ENCODE measurements at regions not wholly inside any gene's neighbourhood (a gene's known extent, or its start where the extent isn't known, plus 50 kb on each side); places are given as distances from the start of the nearest gene placed in this dataset.
"Not testable (repeated sequence)": the region's sequence is repeated elsewhere in the genome, so short reads cannot be mapped to it uniquely, and the experiment has no call there.

GRCh38 chr18:14937271-14937670, 189.3 kb downstream of the ANKRD30B start:
- DNase-seq: no peak

- no peak for DNase-seq
These were observed 191.2 kb downstream of the ANKRD30B start for GRCh38 chr18:14939141-14939540.

DNA sequence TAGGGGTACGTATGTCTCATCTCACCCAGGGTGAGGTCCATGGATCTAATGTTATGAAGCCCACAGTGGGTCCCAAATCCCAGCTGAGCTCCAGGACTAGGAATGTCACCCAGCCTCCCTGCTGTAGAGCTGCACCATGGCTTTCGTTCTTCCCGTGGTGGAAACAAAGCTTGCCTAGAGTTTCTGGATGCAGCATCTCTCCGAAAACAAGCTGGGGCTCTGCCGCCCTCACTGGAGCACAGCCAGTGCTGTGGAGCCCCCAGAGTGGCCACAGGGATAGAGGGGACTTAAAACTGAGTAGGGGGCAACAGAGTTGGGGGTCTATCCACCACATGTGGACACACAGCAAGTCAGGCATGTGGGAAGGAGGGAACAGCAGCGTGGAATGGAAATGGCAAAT, 192.1 kb downstream of the ANKRD30B start:
- DNase-seq: not testable (repeated sequence)

- no peak for DNase-seq
These were observed 192.8 kb downstream of the ANKRD30B start for GRCh38 chr18:14940735-14941134.

DNA sequence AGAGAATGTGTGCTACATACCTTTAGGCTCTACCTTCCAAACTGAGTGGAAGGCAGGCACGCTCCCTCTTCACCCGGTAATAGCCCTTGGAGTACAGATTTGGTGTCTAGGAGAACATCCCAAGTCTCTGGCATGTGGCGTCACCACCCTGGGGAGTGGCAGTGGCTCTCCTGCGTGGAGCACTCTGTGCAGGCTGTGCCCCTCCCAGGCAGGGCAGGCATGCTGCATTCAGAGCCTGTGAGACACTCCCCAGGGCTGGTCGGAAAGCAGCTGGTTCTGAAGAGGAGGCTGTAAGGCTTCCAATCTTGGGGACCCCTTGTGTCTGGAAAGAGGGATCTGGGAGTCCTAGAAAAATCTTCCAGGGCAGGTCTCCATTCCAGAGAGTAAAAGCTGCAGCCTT, 193.3 kb downstream of the ANKRD30B start:
- DNase-seq: no peak

DNA sequence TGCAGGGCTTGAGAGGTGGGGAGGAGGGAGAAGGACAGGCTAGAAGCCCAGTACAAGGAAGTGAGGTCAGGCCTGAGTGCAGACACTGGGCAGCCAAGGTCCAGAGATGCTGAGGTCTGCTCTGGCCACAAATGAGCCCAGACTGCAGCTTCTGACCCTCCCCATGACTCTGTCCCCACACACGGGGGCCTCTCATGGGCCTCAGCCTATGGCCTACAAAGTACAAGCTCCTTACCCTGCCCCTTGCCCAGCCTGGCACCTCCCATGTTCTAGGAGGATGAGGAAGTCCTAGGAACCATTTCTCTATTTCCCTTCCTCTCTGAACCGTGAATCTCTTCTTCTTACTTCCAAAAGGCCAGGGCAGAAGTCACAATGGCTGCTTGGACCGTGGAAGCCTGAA, 193.8 kb downstream of the ANKRD30B start:
- no peak for DNase-seq

DNA sequence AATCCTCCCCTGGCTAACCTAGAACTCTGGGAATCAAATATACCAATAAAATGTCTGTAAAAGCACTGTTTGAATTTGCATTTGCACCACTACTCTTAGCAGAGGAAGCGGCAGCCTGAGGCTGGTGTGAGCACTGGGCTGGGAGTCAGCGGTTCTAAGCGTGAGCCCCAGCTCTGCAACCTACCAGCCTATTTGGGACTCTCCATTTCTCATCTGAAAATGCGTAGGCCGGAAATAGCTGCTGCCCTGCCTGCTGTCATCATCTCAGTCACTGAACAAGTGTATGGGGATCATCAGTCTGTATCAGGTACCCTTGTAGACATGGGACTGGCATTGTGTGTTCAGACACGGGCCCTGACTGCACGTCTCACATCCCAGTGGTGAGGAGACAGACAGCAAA, 194.3 kb downstream of the ANKRD30B start:
- DNase-seq: no peak

- no peak for DNase-seq
These were observed 195.5 kb downstream of the ANKRD30B start for GRCh38 chr18:14943486-14943885.

DNA sequence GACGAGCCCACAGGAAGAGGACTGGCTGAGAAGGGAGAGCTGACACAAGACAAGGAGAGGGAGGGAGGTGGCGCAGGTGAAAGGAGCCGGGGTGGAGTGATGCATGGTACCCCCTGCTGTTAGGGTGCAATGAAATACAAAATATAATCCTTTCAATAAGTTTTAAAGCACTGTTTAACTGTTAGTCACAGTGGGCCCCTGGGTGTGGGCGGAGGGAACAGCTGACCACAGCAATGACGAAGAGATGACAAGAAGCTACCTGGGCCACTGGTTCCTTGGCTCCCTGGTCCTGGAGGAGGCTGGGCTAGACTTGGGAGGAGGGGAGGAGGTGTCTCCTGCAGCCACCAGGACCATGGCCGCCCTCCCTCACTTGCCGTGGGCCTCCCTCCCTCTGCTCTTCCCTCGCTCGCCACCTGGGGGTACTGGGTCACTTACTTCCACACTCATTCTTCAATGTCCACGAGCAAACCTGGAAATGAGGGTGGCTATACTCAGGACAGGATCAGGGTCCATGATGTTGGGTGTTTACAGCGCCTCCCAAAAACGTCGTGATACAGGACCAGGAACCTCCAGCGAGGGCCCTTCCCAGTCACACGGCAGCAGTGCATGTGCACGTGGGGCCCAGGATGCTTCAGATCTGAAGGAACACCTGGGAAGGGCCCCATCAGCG, 196.1 kb downstream of the ANKRD30B start:
- DNase-seq: no peak

DNA sequence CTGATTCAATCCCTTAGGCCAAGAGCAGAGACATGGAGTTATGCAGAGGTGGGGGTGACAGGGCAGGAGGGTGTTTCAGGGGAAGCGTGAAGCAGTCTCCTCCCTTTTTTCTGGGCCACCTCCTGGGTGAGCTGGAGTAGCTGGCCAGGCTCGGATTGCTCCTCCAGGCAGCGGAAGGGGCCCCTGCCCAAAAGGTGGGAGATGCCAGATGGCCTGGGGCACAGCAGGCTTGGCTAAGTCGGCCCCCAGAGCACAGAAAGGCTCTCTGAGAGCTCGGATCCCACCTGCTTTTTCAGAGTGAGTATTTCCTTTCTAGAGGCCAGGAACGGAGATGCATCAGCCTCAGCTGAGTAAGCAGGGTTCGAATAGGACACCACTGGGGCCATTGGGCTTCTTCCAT, 196.9 kb downstream of the ANKRD30B start:
- no peak for DNase-seq

GRCh38 chr18:14945286-14945685, 197.3 kb downstream of the ANKRD30B start:
- no peak for DNase-seq

DNA sequence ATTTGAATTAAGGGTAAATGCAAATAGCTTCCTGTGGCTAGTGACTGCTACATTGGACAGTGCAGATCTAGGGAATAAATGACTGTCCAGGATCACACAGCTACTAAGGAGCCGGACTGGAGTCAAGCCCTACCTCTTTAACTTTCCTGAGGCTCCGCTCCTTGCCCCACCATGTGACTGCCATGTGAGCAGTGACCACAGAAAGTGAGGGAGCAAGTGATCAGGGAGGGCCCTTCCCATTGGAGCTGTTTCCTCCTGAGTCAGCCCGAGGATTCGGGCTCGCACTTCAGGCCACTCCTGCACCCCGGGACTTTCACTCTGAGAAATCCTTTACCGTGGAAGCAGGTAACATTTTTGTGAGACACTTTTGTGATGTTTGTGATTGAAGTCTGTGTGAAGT, 198.0 kb downstream of the ANKRD30B start:
- DNase-seq: no peak

GRCh38 chr18:14946741-14947470, 198.9 kb downstream of the ANKRD30B start:
- not testable (repeated sequence) for DNase-seq

DNA sequence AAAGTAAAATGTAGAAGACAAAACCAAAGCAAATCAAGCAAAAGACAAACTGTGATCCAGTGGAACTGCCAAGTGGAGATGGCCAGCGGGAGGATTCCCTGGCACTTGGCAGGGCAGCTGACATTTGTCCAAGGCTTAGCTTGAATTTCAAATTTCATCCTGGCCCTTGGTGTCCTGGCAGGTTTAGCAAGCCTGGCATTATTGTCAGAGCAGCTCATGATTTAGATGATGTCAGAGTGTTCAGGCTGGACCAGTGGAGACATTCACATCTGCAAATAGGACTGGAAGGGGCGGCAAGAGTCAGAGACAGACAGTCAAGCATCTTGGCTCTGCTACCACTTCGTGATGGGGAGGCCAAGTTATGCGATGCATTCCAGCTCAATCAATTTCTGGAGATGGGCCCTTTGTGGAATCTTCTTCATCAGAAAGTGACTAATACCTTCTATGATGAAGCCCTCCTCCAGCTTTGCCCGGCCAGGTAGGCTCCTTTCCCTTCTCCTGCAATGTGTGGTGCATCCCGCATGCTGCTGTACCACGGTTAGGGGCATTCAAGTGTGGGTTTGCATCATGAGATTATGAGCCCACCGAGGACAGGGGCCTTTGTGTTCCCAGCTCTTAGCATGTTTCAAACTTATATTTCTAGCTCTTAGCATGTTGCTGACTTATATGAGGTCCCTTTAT, 199.7 kb downstream of the ANKRD30B start:
- no peak for DNase-seq

- DNase-seq: no peak
These were observed 200.2 kb downstream of the ANKRD30B start for GRCh38 chr18:14948163-14948540.

- no peak for DNase-seq
These were observed 202.1 kb downstream of the ANKRD30B start for GRCh38 chr18:14949800-14950664.

DNA sequence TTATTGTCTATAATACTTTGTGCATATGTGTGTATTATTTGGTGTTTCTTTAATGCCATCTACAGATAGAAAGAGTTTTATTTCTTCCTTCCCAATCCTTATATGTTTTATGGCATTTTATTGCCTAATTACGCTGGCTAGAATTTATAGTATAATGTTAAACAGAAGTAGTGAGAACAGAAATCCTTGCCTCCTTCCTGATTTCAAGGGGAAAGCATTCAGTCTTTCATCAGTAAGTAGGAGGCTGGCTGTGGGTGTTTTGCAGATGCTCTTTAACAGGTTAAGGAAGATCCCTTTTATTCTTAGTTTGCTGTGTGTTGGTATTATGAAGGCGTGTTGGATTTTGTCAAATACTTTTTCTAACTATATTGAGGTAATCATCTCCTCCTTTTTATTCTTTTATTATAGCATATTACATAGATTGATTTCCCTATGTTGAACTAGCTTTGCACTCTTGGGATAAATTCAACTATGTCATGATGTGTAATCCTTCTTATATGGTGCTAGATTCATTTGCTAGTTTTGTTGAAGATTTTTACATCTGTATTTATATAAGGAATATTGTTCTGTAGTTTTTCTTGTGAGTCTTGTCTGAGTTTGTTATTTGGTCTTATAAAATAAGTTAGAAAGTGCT, 204.6 kb downstream of the ANKRD30B start:
- not testable (repeated sequence) for DNase-seq

DNA sequence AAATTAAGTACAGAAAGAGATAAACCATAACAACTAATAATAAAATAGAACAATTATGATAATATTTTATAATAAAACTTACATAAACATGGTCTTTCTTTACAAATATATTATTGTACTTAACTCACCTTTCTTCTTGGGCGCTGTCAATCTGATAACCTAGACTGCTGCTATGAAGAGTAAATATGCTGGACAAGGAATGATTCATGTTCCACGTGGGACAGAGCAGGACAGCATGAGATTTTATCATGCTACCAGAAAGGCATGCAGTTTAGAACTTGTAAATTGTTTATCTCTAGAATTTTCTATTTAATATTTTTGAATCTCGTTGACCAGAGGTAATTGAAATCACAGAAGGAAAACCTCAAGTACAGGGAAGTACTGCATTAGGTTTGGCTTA, 210.7 kb downstream of the ANKRD30B start:
- no peak for DNase-seq

- DNase-seq: no peak
These were observed 211.6 kb downstream of the ANKRD30B start for GRCh38 chr18:14959550-14959949.

DNA sequence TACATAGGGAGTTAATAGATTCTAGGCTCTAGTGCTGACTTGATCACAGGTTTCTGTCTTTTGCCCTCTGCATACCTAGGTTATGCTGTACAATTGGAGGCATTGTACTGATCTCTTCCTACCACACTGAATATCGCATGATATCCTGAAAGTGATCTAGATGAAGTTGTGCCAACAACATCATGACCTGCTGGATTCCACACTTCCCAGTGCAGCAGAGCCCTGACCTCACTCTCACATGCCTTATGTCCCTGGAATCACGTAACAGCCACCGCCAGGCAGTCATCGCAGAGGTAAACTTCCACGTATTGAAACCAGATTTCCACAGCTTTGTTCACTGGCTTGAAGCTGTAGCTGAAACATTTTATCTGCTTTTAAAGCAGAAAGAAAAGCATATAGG, 214.0 kb downstream of the ANKRD30B start:
- no peak for DNase-seq

GRCh38 chr18:14962626-14963025, 214.7 kb downstream of the ANKRD30B start:
- no peak for DNase-seq

- DNase-seq: no peak
These were observed 215.3 kb downstream of the ANKRD30B start for GRCh38 chr18:14963246-14963645.

- DNase-seq: no peak
These were observed 216.0 kb downstream of the ANKRD30B start for GRCh38 chr18:14964002-14964401.
